ENCODE measurements at regions not wholly inside any gene's neighbourhood (a gene's known extent, or its start where the extent isn't known, plus 50 kb on each side); places are given as distances from the start of the nearest gene placed in this dataset.

DNA sequence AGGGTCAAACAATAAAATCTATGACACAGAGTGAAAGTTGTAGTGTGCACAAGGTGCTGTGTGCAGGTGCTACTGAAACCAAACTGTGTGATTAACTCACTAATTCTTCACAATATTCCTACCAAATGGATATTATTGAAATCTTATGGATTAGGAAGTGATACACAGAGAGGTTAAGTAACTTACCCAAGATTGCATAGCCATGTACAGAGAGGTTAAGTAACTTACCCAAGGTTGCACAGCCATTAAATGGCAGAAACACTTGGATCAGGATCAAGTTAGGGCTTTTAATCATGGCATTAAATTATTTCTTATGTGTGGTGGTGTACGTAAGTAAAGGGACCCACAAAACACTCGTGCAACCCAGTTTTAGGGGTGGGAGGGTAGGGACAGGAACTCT, 771.4 kb downstream of the AACS start:
- TF ChIP-seq CTCF (IDR thresholded peaks at IDR 0.05) = no peak
- no peak for TF ChIP-seq POLR2A (IDR thresholded peaks at IDR 0.05)
- no peak for TF ChIP-seq POLR2AphosphoS5 (IDR thresholded peaks at IDR 0.05)
- no peak for TF ChIP-seq EP300 (IDR thresholded peaks at IDR 0.05)

Measured in stomach (tissue), 4 donors.